Activated naive CD8-positive, alpha-beta T cell treated with anti-CD3 and anti-CD28 coated beads, Interleukin-2, amount 50 U/mL, for 16 hours (primary cell): ENCODE measurements at regions not wholly inside any gene's neighbourhood (a gene's known extent, or its start where the extent isn't known, plus 50 kb on each side); places are given as distances from the start of the nearest gene placed in this dataset.
"Not testable (repeated sequence)": the region's sequence is repeated elsewhere in the genome, so short reads cannot be mapped to it uniquely, and the experiment has no call there.

ENCODE experiments used
- DNase-seq: peaks from one replicate; pipeline ENCODE4 v3.0.0-alpha.2; 2020; ENCODE audit warnings: low read depth, low spot score

DNA sequence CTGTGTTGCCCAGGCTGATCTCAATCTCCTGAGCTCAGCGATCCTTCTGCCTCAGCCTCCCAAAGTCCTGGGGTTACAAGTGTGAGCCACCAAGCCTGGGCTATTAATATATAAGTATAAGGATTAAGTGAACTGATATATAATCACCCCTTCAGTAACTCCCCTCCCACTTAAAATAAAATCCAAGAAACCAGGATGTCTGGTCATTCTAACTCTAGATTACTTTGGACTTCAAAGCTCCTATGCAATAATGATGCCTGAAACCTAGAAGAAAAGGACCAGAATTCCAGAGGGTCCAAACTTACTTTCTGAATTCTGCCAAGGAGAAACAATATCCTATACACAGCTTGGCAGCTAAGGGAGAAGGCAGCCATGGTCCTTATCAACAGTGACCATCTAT is 206.8 kb upstream of the ZNF217 start:
- no peak for DNase-seq

DNA sequence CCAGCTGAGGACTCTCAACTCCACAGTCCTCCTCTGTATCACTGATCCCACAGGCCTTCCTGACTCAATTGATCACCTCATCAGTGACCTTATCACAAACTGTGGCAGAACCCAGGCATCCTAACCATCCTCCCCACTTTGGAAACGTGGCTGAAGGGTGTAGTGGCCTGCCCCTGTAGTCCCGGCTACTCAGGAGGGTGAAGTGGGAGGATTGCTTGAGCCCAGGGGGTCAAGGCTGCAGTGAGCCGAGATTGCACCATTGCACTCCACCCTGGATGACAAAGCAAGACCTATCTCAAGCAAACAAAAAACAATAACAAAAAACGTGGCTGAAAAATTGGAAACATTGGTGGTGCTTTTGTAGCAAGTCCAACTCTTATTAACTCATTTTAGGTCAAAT is 203.4 kb upstream of the ZNF217 start:
- DNase-seq: no peak

DNA sequence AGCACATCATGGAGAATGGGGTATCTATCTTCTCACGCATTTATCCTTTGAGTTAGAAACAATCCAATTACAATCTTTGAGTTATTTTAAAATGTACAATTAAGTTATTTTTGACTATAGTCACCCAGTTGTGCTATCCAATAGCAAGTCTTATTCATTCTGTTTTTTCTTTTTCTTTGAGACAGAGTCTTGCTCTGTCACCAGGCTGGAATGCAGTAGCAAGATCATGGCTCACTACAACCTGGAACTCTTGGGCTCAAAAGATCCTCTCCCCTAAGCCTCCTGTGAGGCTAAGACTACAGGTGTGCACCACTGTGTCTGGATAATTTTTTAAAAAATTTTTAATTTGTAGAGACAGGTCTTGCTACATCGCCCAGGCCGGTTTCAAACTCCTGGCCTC is 201.5 kb upstream of the ZNF217 start:
- DNase-seq: no peak

DNA sequence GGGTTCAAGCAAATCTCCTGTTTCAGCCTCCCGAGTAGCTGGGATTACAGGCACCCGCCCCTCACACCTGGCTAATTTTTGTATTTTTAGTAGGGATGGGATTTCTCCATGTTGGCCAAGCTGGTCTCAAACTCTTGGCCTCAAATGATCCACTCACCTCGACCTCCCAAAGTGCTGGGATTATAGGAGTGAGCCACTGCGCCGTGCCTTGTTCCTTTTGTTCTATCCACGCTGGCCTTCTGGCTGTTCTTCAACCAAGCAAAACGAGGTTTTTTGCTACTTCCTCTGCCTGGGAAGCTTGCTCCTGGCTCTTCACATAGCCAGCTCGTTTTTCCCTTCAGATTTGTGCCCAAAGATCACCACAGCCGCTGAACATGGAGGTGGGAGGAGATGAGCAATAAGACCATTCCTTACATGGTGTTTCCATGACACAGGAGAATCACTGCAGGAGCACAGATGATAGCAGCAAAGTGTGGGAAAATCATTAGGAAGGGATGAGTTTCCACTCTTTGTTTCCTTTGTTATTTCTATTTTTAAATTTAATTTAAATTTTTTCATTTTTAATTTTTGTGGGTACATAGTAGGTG is 201.0 kb upstream of the ZNF217 start:
- no peak for DNase-seq

DNA sequence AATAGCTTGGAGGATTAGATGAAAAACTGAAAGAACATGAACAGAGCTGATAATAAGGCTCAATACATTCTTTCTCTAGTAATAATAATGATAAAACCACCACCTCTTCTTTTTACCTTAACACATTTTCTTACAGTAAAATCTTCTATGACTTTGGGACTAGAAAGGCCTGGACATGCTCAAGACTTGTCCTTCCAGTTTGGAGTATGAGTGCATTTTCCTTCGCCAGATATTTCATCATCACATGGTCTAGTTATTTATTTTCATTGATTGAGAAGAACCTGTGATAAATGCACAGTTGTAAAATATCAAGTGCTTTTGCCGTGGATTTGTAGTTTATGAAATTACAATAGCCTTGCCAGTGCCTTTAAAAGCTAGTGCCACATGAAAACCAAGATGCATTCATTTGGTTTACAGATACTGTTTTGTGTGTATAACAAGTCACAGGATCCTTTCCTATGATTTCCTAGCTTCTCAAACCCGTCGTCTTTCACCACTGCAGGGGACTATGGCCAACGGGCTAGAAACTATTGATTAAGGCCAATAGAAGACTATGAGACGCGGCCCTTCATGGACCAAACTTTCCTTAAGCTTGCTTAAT is 200.2 kb upstream of the ZNF217 start:
- DNase-seq: no peak

DNA sequence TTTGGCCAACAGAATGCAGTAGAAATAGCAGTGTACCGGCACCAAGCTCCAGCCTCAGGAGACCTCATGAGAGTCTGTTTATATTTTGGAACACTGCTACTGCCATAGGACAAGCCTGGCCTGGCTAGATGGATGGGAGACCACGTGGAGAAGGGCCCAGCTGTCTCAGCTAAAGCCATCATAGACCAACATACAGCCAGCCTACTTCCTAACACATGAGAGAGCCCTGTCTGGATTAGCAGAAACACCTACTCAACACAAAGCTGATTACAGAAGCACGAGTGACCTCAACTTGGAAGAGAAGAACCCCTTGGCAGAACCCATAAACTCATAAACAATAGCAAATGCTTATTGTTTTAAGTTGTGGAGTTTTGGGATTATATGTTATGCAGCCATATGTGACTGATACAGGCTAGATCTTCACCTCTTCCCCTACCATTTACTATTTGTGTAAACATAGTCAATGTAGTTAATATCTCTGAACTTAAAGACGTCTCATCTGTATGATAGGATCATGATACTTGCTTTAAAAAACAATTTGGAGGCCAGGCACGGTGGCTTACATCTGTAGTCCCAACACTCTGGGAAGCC is 199.4 kb upstream of the ZNF217 start:
- DNase-seq: no peak

DNA sequence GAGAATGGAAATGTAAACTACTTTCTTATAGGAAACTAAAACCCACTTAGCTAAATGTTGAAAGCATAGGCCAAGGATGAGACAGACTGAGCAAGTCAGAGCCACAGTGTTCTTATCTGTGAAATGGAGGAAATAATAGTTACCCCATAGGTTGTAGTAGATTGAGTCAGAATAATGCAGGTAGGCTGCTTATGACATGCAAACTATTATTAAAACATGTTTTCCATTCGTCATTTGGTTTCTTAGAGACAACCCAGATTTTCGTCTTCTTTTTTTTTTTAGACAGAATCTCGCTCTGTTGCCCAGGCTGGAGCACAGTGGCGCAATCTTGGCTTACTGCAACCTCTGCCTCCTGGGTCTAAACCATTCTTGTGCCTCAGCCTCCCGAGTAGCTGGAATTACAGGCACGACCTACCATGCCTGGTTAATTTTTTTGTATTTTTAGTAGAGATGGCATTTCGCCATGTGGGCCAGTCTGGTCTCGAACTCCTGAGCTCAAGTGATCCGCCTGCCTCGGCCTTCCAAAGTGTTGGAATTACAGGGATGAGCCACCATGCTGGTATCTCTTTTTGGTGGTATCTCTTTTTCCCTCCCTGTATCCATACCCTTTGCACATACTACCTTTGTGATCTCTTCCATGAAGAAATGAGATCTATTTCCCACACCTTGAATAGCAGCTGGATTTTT is 196.5 kb upstream of the ZNF217 start:
- DNase-seq: no peak

DNA sequence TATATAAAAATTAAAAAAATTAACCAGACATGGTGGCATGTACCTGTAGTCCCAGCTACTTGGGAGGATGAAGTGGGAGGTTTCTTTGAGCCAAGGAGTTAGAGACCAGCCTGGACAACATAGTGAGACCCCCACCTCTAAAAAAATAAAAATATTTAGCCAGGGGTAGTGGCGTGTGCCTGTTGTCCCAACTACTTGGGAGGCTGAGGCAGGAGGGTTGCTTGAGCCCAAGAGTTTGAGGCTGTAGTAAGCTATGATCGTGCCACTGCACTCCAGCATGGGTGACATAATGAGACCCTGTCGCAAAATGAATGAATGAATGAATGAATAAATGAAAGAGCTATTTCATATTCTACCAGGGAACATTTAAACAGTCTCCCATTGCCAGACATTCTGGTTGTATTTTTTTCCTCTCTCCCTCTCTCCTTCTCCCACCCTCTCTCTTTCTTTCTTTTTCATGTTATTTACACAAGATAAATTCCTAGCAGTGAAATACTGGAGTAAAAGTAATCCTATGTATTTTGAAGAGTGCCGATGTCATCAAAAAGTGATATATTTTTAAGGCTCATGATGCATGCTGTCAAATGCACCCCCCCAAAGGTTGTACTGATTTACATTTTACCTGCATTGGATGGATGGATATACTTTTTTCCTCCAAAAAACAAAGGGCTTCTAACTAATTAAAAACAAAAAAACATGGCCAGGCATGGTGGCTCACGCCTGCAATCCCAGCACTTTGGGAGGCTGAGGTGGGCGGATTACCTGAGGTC is 194.8 kb upstream of the ZNF217 start:
- no peak for DNase-seq

DNA sequence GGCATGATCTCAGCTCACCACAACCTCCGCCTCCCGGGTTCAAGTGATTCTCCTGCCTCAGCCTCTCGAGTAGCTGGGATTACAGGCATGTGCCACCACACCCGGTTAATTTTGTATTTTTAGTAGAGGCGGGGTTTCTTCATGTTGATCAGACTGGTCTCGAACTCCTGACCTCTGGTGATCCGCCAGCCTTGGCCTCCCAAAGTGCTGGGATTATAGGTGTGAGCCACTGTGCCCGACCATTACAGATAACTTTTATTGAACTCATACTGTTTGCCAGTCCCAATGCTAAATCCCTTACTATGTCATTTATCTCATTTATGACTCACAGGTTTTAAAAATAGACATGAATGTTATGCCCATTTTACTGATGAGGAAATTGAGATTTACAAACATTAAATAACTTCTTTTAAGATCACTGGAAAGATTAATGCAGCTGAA is 193.9 kb upstream of the ZNF217 start:
- not testable (repeated sequence) for DNase-seq

DNA sequence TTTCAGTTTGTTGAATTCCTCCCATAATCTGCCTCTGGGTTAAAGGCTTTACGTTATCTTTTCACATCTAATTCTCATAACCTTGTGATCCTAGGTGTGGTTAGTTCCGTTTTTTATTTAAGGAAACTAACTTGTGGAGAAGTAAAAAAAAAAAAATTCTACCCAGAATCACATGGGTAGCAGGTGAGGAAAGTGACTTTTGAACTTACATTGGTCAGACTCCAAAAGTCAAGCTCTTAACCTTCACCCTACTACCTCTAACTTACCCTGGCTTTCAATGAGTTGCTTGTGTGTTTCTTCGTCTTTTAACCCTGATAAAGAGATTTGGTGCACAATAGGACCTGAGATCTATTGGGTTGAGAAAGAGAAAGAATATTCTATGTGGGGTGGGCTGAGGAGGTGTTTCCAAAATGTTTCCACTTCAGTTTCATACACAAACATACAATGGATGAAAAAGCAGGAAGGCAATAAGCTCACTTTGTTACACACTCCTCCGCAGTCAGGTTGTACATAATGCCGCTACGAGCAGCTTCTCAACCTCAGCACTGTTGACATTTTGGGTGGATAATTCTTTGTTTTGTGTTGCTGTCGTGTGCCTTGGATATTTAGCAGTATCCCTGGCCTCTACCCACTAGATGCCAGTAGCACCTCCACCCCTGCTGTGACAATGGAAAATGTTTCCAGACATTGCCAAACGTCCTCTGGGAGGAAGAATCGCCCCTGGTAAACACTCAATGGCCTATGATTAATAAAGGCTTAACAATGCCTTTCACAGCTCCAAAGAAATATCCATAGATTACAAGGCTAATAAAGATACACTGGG is 193.0 kb upstream of the ZNF217 start:
- DNase-seq: no peak

DNA sequence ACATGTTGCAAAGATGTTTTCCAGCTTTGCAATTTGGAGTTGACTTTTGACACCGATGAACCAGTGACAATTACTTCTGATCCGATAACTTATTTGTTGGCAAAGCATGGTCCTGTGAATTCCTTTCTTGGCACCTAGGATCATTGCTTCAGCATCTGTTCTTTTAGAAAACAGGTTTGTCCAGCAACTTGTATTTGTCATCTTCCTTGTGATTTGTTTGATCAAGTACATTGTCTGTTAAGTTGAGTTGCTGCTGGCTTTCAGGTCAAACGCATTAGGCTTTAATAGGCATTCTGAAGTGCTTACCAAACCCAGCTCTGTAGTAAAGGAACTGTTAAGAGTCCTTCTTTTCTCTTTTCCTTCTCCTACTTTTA is 192.4 kb upstream of the ZNF217 start:
- no peak for DNase-seq

DNA sequence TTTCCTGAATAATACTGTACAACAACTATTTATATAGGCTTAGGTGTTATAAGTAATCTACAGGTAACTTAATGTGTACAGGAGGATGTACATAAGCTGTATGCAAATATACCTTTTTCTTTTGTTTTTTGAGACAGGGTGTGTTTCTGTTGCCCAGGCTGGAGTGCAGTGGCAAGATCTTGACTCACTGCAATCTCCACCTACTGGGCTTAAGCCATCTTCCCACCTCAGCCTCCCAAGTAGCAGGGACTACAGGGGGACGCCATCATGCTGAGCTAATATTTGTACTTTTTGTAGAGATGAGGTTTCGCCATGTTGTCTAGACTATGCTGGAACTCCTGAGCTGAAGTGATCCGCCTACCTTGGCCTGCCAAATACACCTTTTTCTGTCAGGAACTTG is 191.7 kb upstream of the ZNF217 start:
- no peak for DNase-seq

DNA sequence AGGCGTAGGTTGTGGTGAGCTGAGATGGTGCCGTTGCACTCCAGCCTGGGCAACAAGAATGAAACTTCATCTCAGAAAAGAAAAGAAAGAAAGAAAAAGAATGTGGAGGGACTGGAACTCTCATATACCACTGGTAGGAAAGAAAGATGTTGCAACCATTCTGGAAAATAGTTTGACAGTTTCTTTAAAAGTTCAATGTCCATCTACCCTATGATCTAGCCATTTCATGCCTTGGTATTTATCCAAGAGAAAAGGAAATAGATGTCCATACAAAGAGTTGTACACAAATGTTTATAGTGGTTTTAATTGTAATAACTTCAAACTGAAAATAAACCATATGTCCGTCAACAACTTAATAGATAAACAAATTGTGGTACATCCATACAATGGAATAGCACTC is 190.1 kb upstream of the ZNF217 start:
- no peak for DNase-seq

DNA sequence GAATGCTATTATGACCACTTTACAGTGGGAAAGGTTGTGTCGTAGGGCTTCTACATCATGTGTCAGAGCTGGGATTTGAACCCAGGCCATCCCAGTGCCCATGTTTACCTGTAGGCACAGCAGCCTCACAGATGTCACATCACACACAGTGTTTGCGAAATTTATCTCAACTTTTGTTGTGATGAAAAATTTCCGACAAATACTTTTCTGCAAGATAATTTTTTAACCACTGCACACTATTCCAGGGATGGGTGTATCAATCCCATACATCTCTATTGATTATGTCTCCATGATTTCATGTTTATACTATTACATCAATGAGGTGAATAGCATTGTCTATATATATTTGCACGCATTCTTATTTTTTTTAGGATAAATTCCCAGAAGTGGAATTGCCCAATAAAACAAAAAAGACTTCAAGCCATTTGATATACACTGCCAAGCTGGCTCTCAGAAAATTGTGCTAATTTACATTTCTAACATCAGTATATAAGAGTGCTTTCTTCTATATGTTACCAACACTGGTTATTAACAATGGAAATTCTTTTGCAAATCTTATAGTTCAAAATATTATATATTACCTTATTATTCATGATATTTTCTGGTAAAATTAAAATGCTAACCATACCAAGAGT is 189.1 kb upstream of the ZNF217 start:
- DNase-seq: no peak

DNA sequence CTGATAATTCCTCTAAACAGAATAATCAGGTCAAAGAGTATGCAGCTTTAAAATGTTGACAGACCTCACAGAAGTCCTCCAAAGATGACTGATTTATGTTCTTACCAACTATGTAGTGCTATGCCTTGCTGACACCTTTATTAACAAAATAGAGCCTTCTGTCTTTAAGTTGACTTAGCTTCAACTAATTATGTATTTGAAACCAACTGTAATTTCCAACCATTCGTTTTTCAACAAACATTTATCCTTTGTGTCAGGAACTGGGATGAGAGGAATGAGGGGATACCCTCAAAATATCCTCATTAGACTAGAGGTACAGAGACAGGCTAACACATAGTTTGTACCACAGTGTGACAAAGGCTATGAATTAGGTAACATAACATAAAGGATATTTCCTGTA is 186.2 kb upstream of the ZNF217 start:
- DNase-seq: no peak

DNA sequence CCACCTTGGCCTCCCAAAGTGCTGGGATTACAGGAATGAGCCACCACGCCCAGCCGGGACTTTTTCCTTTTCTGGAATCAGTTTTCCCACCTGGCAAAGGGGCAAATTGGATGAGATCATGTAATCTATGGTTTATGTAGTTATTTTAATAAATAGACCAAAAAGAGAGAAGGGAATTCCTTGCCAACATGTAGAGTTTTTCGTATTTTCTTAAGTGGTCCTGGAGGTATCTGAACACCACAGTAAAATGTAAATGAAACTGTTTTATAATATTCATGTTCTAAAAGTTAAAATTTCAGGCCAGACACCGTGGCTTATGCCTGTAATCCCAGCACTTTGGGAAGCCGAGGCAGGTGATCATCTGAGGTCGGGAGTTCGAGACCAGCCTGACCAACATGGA is 185.1 kb upstream of the ZNF217 start:
- DNase-seq: no peak

DNA sequence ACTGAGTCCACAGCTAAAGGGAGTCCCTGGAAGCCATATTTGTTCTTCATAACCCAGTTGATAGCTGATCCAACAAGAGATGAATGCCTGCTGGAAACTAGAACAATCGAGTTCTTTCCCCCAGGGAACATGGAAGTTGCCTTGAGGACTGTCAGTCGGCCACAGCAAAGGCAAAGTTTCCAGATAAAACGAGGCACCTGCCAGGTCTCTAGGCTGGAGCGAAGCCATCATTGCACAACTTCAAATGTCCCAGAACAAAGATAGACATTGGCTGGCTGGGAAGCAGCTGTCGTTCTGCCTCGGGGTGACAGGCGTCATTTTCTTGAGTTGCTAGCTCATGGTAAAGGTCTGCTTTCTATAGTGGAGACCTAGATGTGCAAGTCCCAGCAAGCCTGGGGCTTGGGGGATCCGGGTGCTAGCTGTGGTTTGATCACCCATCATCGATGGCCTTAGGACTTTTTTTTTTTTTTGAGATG is 184.4 kb upstream of the ZNF217 start:
- DNase-seq: no peak

DNA sequence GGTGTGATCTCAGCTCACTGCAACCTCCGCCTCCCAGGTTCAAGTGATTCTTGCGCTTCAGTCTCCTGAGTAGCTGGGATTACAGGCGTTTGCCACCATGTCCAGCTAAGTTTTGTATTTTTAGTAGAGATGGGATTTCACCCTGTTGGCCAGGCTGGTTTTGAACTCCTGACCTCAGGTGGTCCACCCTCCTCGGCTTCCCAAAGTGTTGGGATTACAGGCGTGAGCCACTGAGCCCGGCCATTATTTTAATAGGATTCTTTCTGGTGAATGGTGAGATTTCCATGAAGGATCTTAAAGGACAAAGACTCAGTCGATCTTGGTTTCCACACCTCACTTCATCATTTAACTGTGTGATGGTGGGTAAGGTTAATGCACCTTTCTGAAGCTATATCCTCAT is 183.8 kb upstream of the ZNF217 start:
- DNase-seq: not testable (repeated sequence)

DNA sequence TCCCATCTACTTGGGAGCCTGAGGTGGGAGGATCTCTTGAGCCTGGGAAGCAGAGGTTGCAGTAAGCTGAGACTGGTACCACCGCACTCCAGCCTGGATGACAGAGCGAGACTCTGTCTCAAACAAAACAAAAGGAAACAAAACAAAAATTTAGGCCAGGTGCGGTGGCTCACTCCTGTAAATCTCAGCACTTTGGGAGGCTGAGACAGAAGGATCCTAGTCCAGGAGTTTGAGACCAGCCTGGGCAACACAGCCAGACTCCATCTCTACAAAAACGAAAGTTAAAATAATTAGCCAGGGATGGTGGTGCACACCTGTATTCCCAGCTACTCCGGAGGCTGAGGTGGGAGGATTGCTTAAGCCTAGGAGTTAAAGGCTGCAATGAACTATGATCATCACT is 183.2 kb upstream of the ZNF217 start:
- DNase-seq: no peak

DNA sequence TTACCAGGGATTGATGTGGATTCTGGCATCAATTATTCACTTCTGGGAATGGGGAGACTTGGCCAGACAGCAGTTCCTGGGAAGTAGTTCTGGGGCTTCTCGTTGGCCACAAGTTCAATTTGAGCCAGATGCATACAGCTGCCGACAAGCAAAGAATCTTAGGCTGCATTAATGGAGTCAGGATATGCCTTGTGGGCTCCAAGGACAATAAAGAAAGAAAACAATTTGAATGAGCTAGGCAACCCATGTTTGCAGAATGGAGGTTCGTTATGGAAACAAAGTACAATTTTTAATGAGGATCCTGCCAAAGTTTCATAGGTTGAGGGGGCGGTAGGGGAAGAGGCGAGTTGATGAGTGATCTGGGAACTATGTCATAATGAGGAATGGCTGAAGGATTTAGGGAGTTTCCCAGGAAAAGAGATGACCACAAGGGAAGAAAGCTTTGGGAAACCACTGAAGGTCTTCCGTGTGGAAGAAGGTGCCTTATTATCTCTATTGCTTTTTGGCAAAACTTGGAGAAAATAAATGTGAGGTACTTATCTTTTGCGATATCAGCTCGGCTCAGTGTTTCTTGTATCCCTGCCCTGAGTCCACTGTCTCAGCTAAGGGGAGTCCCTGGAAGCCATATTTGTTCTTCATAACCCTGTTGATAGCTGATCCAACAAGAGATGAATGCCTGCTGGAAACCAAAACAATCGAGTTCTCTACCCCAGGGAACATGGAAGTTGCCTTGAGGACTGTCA is 181.0 kb upstream of the ZNF217 start:
- DNase-seq: no peak
